ACC112 (cell line): ENCODE measurements at regions not wholly inside any gene's neighbourhood (a gene's known extent, or its start where the extent isn't known, plus 50 kb on each side); places are given as distances from the start of the nearest gene placed in this dataset.

Source experiments
- H2AFZ ChIP-seq: fragments of 200-600 bp; sonication (generic); one replicate; pipeline ENCODE4 v1.6.0; 2017; ENCODE audit warnings: antibody characterized with exemption, low read length; ENCODE audit not compliant: unreplicated experiment
- H3K27ac ChIP-seq: fragments of 200-600 bp; sonication (generic); 2 replicates; pipeline ENCODE4 v1.5.1; 2014; ENCODE audit warnings: low read depth, mild to moderate bottlenecking, antibody characterized with exemption, low read length, moderate library complexity
- H3K27me3 ChIP-seq: fragments of 200-600 bp; sonication (generic); 2 replicates; pipeline ENCODE4 v1.6.1; 2014; ENCODE audit warnings: mild to moderate bottlenecking, antibody characterized with exemption, low read length, moderate library complexity, mixed read lengths; ENCODE audit not compliant: insufficient read depth
- H3K36me3 ChIP-seq: fragments of 200-600 bp; sonication (generic); 2 replicates; pipeline ENCODE4 v1.6.1; 2016; ENCODE audit warnings: mild to moderate bottlenecking, antibody characterized with exemption, low read length, moderate library complexity, mixed read lengths; ENCODE audit not compliant: insufficient read depth
- H3K4me1 ChIP-seq: fragments of 200-600 bp; sonication (generic); one replicate; pipeline ENCODE4 v1.6.1; 2016; ENCODE audit warnings: low read length, mixed read lengths; ENCODE audit not compliant: insufficient read depth, unreplicated experiment, control insufficient read depth
- H3K4me3 ChIP-seq: fragments of 200-600 bp; sonication (generic); 2 replicates; pipeline ENCODE4 v1.5.1; 2014; ENCODE audit warnings: mild to moderate bottlenecking, low read depth, low read length
- H3K79me2 ChIP-seq: fragments of 200-600 bp; sonication (generic); one replicate; pipeline ENCODE4 v1.6.0; 2016; ENCODE audit warnings: low read length; ENCODE audit not compliant: control insufficient read depth, unreplicated experiment, insufficient read depth

DNA sequence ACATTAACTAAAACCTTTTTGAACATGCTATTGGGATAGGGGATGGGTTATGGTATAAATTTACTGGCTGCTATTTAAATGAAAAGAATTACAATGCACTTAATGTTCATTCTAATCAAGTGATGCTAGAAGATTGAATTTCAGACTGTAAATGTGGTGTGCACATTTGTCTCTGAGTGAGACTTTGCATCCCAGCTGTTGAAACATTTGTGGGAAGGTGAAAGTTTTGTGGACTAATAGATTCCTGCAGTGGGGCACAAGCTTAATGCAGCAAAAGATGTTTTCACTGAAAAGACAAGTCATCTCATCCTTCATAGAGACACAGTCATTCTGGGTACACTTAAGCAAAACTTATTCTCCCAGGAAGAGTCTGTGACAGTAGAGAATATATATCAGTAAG, 323.6 kb downstream of the NFIB start:
- Histone ChIP-seq H3K36me3 (no peaks in the 10 kb centered on the region), H3K79me2 (no peaks in the 10 kb centered on the region), H3K4me3 (no peak overlapping the region), H2AFZ (no peak overlapping the region), H3K4me1 (no peaks in the 10 kb centered on the region), H3K27ac (no peak overlapping the region), H3K27me3 (no peaks in the 10 kb centered on the region)

DNA sequence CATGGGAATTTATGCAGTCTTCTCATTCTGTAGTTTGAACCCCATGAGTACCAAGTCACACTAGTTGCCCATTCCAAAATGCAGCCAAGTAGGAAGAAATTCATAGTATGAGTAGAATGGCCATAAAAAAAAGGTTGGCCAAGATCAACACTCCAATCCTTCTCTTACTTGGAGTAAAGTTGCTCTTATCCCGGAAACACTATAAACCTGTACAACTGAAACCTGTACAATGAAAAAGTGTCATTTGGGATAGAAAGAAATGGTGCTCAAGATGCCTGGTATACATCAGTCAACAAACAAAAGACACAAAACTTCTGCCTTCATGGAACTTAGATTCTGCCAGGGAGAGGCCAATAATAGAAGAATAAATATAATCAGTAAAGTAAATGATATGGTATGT, 325.0 kb downstream of the NFIB start:
- Histone ChIP-seq H3K4me1 (no peaks in the 10 kb centered on the region), H3K27me3 (no peaks in the 10 kb centered on the region), H3K36me3 (no peaks in the 10 kb centered on the region), H2AFZ (no peak overlapping the region), H3K79me2 (no peaks in the 10 kb centered on the region), H3K27ac (no peak overlapping the region), H3K4me3 (no peak overlapping the region)

DNA sequence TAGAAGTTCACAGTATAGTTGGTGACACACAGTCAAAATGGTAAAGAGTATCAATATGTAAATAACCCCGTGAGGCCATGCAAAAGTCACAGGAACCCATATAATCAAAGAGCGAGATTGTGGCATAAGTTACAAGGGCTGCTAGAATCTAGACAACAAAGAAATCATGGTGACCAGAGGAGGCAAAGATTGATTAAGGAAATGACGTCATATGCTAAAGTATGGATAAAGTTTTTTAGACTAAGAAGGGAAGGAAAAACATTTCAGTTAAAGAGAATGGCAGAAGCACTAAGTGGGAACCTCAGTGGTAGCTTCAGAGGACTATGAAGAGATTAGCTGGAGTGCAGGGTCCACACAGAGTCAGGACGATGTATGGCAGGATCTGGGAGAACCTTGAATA, 330.3 kb downstream of the NFIB start:
- H2AFZ ChIP-seq: no peak overlapping the region
- H3K4me1 ChIP-seq: peaks cover 6% of the 10 kb centered on the region
- H3K79me2 ChIP-seq: no peaks in the 10 kb centered on the region
- H3K36me3 ChIP-seq: no peaks in the 10 kb centered on the region
- H3K27me3 ChIP-seq: no peaks in the 10 kb centered on the region
- no peak overlapping the region for H3K4me3 ChIP-seq
- no peak overlapping the region for H3K27ac ChIP-seq

DNA sequence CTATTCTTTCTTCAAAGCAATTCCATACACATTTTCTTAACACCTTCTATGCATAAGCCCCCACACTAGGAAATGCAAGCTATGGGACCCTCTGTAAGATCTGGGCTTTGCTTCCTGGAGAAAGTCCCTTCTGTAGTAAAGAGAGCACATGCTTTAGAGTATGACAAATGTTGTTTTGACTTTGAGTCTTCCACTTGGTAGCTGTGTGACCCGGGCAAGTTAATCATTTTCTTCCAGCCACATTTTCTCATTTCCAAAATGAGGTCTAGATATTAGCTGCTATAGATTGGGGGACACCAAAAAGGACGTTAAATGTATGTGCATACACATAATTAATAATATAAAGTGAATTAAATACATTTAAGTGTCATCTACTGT, 334.0 kb downstream of the NFIB start:
- Histone ChIP-seq H3K36me3 (no peaks in the 10 kb centered on the region), H3K27ac (no peak overlapping the region), H2AFZ (no peak overlapping the region), H3K27me3 (no peaks in the 10 kb centered on the region), H3K4me1 (peaks cover 12% of the 10 kb centered on the region), H3K79me2 (no peaks in the 10 kb centered on the region), H3K4me3 (no peak overlapping the region)

DNA sequence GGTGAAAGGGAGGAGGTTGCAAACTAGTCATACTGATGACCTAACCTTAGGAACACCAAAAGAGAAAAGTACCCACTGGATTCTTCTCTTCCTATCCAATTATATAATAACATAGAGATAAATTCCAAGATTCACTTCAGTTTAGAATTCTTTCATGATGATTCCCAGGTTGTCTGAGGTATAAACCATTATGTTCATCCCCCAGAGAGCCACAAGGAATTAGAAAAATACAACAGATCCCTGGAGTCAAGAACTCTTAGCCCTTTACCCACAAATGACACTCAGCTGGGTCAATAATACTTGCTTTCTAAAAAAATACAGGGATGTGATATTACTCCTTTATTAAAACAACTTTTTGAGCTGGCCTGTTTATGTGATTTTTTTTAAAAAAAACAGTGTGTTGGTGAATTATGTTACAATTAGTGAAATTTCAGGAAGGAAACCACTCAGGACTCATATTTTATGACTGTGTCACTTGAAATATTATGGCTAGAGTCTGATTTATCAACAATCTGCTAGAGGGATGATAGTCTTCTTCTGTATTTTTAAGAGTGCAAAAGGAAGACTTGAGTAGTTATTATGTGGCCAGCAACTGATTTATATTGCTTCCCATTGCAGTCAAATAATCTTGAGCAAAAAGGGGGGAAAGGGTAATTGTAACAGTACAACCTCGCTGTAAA, 338.2 kb downstream of the NFIB start:
- no peaks in the 10 kb centered on the region for H3K27me3 ChIP-seq
- H3K79me2 ChIP-seq: no peaks in the 10 kb centered on the region
- no peak overlapping the region for H2AFZ ChIP-seq
- H3K36me3 ChIP-seq: no peaks in the 10 kb centered on the region
- H3K27ac ChIP-seq: no peak overlapping the region
- no peak overlapping the region for H3K4me3 ChIP-seq
- peaks cover 6% of the 10 kb centered on the region for H3K4me1 ChIP-seq

DNA sequence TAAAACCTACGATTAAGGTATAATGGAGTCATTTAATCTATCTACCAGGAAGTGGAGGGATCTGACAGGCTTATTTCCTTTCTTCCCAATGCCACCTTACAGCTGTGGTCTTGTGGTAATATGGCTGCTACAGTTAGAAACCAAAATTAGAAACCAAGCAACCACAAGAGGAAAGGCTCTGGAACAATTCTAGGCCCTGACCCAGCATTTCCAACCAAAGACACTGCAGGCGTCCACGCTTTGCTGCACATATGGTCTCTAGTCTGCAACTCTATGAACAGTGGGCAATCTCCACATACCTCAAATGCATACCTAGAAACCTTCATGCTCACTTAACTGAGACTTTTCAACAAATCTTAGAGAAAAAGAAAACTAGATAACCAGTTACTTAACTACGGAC, 339.1 kb downstream of the NFIB start:
- Histone ChIP-seq H3K4me1 (peaks cover 6% of the 10 kb centered on the region), H3K27me3 (no peaks in the 10 kb centered on the region), H3K36me3 (no peaks in the 10 kb centered on the region), H3K79me2 (no peaks in the 10 kb centered on the region), H3K27ac (no peak overlapping the region), H3K4me3 (no peak overlapping the region), H2AFZ (no peak overlapping the region)

DNA sequence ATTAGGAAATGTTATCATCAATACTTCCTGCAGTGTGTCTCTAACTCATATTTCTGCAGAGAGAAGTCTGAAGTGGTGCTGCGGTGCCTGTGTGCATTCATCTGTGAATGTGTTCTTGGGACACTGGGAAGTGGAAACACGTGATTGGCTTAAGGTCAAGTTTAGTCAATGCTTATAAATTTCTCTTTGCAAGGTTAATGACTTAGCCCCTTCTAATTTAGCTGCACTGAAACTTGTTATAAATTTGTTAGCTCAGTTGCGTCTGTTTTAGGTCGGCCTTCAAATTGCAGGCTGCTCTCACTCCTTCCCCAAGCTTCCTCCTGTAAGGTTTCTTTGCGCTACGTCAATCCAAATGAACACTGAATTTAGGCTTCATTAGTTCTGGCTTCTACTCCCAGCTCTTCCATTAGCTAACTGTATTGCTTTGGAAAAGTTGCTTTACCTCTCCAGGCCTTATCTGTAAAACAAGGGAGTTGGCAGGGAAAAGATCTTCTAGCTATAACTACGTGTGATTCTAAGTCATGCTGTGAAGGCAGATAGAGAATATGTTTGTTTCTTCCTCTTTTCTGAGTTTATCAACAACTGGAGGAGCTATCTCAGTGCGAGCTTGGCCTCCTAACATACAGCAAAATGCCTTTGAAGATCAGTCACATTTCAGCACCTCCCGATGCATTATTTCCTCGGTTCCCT, 341.8 kb downstream of the NFIB start:
- H2AFZ ChIP-seq: no peak overlapping the region

DNA sequence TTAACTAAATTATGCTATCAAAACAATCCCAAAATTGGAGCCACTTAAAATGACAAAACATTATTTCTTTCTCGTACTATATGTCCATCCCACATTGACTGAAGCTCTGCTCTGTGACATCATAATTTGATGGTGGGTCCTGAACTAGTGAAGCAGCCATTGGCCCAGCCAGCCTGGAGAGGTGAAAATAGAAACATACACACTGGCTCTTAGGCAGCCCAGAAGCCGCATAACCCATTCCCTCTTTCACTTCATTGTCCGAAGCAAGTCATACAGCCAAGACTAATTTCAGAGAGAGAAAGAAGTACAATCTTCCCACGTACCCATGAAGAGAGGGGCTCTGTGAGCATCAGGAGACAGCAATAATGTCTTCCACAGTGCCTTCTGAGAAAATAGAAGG, 342.5 kb downstream of the NFIB start:
- no peak overlapping the region for H3K27ac ChIP-seq
- H2AFZ ChIP-seq: no peak overlapping the region
- no peak overlapping the region for H3K4me3 ChIP-seq
- H3K27me3 ChIP-seq: no peaks in the 10 kb centered on the region
- H3K36me3 ChIP-seq: no peaks in the 10 kb centered on the region
- peaks cover 6% of the 10 kb centered on the region for H3K4me1 ChIP-seq
- no peaks in the 10 kb centered on the region for H3K79me2 ChIP-seq

More for the DNA sequence above, 341.8 kb downstream of the NFIB start:
- no peaks in the 10 kb centered on the region for H3K36me3 ChIP-seq
- H3K27ac ChIP-seq: no peak overlapping the region
- no peak overlapping the region for H3K4me3 ChIP-seq
- H3K27me3 ChIP-seq: no peaks in the 10 kb centered on the region
- no peaks in the 10 kb centered on the region for H3K79me2 ChIP-seq
- peaks cover 6% of the 10 kb centered on the region for H3K4me1 ChIP-seq

DNA sequence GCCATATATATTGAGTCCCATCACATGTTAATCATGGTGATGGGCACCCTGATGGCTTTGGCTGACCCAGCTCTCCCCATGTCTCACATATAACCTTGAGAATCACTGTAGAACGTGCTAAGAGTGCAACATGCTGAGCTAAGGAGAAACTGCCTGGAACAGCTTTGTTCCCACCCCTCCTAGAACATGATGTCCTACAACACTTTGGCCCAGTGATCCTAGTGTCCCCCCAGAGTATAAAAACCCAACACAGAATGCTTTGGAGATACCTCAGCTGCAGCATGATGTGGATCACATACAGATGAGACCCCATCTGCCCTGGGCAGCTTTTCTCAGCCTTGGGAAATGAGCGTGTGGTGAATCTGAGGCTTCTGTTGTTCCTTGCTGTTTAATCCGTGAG, 343.5 kb downstream of the NFIB start:
- no peak overlapping the region for H3K27ac ChIP-seq
- H3K4me3 ChIP-seq: no peak overlapping the region
- H3K4me1 ChIP-seq: no peaks in the 10 kb centered on the region
- no peaks in the 10 kb centered on the region for H3K36me3 ChIP-seq
- H3K27me3 ChIP-seq: no peaks in the 10 kb centered on the region
- no peaks in the 10 kb centered on the region for H3K79me2 ChIP-seq
- H2AFZ ChIP-seq: no peak overlapping the region

DNA sequence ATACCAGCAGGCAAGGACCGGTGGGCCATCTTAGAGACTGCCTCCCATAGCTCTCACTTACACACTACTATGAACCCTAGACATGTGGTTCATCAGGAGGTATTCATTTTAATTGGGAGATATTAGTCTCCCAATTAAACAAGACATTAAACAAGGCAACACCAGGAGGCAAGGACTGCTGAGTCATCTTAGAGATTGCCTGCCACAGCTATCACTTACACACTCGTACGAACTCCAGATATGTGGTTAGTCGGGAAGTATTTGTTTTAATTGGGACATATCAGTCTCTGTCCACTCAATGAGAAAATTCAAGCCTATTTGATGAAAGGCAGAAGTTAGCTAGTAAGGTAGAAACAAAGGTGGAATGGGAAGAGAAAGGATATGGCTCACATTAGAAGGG, 343.9 kb downstream of the NFIB start:
- no peak overlapping the region for H3K4me3 ChIP-seq
- H2AFZ ChIP-seq: no peak overlapping the region
- no peaks in the 10 kb centered on the region for H3K4me1 ChIP-seq
- H3K27ac ChIP-seq: no peak overlapping the region
- no peaks in the 10 kb centered on the region for H3K79me2 ChIP-seq
- no peaks in the 10 kb centered on the region for H3K36me3 ChIP-seq
- H3K27me3 ChIP-seq: no peaks in the 10 kb centered on the region

DNA sequence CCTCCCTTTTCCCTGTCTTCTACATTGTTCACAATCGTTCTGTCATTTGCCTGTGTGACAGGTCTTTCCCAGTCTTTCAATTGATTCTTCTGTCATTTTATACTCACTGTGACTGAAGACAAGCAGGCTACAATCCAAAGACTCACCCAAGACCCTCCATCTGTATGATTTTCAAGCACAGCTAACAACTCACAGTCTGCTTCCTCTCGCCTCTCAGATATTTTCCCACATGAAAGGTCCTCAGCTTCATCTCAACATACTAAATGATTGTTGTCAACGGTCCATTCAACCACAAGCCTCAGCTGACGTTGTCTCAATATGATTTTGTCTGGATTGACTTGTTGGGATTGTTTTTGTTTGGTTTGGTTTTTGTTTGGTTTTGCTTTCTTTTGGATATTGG, 346.5 kb downstream of the NFIB start:
- no peaks in the 10 kb centered on the region for H3K27me3 ChIP-seq
- no peak overlapping the region for H2AFZ ChIP-seq
- H3K27ac ChIP-seq: no peak overlapping the region
- no peaks in the 10 kb centered on the region for H3K4me1 ChIP-seq
- H3K79me2 ChIP-seq: no peaks in the 10 kb centered on the region
- H3K4me3 ChIP-seq: no peak overlapping the region
- H3K36me3 ChIP-seq: no peaks in the 10 kb centered on the region
